Skeletal muscle cell (primary cell): ENCODE measurements at regions not wholly inside any gene's neighbourhood (a gene's known extent, or its start where the extent isn't known, plus 50 kb on each side); places are given as distances from the start of the nearest gene placed in this dataset.
"Not testable (repeated sequence)": the region's sequence is repeated elsewhere in the genome, so short reads cannot be mapped to it uniquely, and the experiment has no call there.

Experiments used
- DNase-seq: peaks from one replicate; pipeline ENCODE4 v3.0.0-alpha.2; 2010; ENCODE audit warnings: low read depth
- H3K4me3 ChIP-seq: 2 replicates; pipeline ENCODE4 v1.5.1; 2011; ENCODE audit warnings: low read depth, mild to moderate bottlenecking, control low read depth, low read length, moderate library complexity

DNA sequence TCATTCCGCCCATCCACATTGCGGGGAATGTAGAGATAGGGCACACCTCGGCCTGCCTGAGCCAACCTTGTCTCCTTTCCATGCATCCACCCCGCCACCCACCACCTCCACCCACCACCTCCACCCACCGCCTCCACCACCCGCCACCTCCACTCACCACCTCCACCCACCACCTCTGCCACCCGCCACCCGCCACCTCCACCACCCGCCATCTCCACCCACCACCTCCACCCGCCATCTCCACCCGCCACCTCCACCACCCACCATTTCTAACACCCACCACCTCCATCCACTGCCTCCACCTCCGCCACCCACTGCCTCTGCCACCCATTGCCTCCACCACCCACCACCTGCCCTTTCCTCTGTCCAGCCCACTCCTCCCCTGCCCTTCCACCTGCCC lies 78.4 kb downstream of the IGLL1 start:
- DNase-seq, result no peak

GRCh38 chr22:23501261-23501619 lies 78.8 kb downstream of the IGLL1 start:
- no peak for DNase-seq
- no peak overlapping the region for H3K4me3 ChIP-seq

More for the DNA sequence above, 78.4 kb downstream of the IGLL1 start:
- H3K4me3 ChIP-seq, result no peak overlapping the region

DNA sequence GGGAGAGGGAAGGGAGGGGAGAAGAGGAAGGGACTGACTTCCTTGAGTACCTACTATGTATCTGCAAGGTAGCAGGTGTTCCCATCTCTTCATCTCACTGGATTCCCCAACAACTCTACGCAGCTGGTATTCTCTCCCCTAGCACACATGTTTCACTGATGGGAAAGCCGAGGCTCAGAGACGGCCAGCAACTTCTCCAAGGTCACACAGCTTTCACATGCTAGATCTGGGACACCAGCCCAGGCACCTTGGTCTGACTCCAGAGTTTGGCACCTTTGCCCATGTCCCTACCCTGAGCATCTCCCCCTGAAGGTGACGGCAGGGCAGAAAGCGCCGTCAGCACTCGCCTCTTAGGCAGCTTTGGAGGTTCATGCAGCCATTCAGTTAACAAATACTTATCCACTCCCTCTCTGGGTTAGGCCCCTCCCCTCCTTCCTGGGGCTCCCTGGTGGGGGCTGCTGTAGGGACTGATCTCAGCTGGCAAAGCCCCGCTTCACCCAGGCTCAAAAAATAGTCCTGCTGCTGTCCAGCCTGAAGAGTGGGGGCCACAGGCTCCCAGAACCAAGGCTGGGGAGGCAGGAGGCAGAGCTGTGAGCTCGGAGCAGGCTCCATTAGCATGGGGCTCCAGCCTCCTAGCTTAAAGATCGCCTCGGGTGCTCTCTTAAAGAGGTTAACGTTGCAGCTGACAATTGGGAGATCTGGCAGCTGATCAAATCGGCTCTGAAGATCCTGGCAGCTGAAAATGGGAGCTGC lies 79.4 kb downstream of the IGLL1 start:
- no peak overlapping the region for H3K4me3 ChIP-seq
- no peak for DNase-seq

- no peak for DNase-seq
- H3K4me3 ChIP-seq, result no peak overlapping the region
Observed at GRCh38 chr22:23499845-23500500, 80.1 kb downstream of the IGLL1 start.

GRCh38 chr22:23498811-23499798 lies 81.0 kb downstream of the IGLL1 start:
- DNase-seq, result no peak
- H3K4me3 ChIP-seq, result no peak overlapping the region

- DNase-seq, H3K4me3 ChIP-seq: not testable (repeated sequence)
Observed at GRCh38 chr22:23497889-23498288, 82.2 kb downstream of the IGLL1 start.

DNA sequence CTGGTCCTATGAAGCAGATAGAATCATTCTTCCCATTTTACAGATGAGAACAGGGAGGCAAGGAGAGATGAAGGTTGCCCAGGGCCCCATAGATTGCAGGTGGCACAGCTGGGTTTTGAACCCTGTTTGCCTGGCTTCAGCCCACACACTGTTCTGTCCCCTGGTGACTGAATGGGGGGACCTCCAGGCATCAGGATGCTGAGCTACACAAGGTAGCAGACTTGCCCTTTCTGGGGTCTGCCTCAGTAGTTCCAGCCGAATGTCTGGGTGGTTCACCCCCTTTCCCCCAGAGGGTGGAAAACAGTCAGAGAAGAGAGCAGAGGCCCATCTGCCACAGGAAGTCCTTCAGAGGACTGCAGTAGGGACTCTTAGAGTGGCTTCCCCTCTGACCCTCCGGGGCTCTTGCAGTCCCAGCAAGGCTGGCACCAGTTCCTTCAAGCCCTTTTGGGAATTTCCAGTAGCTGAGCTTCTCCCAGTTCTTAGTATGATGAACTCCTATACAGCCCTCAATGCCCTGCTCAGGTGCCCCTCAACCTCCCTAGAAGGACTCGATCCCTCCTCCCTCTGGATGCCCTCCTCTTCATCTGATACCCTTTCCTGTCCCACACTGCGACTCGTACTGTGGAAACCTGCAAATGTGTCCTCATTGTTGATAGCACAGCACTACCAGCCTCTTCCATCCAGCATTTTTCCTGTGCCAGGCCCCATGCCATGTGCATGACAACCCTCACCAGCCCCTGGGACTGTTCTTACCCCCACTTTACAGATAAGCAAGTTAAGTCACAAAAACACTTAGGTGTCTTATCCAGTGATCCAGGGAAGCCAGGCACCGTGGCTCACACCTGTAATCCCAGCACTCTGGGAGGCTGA lies 82.8 kb downstream of the IGLL1 start:
- no peak for DNase-seq
- H3K4me3 ChIP-seq, result no peak overlapping the region

DNA sequence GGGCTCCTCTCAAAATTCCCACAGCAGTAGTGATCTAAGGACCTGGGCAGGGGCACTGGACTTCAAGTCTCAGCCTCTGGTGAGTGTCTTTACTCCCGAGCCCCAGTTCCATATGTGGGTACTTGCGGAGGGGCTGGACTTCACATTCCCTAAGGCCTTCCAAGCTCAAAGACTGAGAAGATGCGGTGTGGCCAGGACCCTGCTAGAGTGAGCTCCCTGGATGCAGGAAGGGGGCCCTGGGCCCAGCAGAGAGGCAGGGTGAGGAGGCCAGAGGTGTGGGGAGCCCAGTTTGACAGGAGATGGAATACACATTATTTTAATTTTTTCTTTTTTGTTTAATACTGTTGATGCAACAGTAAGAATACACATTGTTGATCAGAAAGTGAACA lies 83.7 kb downstream of the IGLL1 start:
- DNase-seq, result no peak
- H3K4me3 ChIP-seq, result no peak overlapping the region

- no peak for DNase-seq
- no peak overlapping the region for H3K4me3 ChIP-seq
Observed at GRCh38 chr22:23495614-23496444, 84.3 kb downstream of the IGLL1 start.

DNA sequence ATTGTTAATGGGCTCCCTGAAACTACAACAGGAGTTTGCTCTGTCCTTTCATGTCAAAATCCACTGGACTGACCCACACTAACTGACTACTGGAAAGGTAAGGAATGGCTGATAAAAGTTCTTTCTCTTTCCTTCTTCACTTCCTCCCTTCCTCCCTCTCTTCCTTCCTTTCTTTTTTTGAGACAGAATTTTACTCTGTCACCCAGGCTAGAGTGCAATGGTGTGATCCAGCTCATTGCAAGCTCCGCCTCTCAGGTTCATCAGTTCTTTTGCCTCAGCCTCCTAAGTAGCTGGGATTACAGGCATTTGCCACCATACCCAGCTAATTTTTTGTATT lies 85.2 kb downstream of the IGLL1 start:
- H3K4me3 ChIP-seq, result no peak overlapping the region
- DNase-seq, result no peak

DNA sequence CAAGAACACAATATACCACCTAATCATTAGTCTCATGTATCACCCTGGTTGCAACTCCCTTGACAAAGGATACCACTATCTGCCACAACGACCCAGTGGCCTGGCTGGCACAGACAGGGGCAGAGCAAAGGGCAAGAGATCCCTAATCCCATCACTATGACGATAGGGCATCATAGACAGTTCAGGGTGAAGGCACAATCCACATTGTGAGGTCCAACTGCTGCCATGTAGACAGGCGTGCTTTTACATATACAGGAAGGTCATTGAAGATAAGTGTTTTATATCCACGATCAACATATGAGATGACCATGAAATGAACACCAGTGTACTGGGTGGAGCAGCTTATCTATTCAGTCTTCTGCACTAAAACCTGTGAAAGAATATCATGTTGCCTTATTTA lies 94.6 kb downstream of the IGLL1 start:
- DNase-seq, result no peak
- H3K4me3 ChIP-seq, result no peak overlapping the region

DNA sequence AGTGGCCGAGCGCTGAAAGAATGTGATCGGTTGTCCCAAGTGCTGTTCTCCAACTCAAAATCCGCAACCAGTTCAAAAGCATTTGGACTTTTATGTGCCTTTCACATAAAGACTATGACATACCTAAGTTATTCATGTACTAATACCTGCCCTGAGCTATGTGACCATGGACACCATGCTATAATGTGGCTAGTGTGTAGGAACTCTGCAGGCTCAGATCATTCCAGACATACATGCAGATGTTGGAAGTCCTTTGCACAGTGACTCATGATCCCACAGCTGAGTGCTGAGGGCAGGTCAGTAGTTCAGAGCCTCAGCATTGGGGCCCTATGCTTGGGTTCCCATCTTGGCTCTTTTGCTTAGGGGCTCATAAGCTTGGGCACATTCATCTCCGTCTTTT lies 95.4 kb downstream of the IGLL1 start:
- H3K4me3 ChIP-seq, result no peak overlapping the region
- no peak for DNase-seq

GRCh38 chr22:23481369-23481768 lies 98.7 kb downstream of the IGLL1 start:
- H3K4me3 ChIP-seq, result no peak overlapping the region
- no peak for DNase-seq

DNA sequence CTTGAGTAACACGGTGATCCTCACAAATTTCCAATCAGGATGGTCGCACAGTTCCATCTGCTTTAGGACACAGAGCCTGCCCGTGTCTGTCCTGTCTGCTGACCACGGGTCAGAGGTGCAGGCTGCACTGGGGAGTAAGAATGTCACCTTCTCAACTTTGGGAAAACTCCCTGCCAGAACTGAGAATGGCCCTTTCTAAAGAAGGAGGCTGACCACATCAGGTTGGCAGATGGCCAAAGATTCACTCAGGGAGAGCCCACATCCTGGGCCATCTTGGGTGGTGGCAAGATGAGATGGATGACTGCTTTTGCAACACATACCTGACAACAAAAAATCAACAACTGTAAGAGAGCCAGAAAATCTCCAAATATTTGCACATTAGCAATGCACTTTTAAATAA lies 101.9 kb downstream of the IGLL1 start:
- H3K4me3 ChIP-seq, result no peak overlapping the region
- no peak for DNase-seq

- DNase-seq, H3K4me3 ChIP-seq: not testable (repeated sequence)
Observed at GRCh38 chr22:23474531-23474930, 105.6 kb downstream of the IGLL1 start.

DNA sequence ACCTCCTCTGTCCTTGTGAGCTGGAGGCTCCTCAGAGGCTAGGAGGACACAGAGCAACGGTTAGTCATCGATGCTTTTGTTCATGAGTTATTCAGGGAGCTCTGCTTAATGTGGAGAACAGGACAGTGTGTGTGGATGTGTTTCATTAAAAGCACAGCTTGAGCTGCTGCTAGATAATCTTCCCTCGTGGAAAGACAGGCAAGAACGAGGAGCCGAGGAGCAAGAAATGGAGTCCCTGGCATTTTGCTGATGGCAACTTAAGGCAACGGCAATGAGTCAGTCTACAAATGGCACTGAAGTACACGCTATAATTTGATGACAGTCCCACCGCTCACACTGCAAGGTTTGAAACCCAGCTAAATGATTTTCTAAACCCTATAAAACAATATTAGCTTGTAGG lies 106.2 kb downstream of the IGLL1 start:
- H3K4me3 ChIP-seq, result no peak overlapping the region
- no peak for DNase-seq

GRCh38 chr22:23472376-23472775 lies 107.7 kb downstream of the IGLL1 start:
- not testable (repeated sequence) for H3K4me3 ChIP-seq, DNase-seq

DNA sequence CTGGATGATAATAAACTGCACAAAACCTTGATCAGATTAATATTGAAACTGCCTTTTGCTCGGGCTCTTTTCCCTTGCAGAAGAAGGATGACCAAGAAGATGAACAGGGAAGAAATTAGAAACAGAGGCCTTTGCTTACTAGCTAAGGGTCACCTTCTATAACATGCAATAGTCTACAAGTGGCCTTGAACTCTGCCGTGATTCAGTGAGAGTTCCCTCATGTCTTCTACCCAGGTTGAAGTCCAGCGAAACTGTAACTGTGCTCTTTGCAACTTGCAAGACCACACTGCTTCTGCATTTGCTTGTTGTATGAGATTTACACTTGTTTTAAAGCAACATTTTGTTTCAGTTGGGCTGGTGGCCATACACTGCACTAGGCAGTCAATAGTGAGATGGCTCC lies 108.4 kb downstream of the IGLL1 start:
- no peak overlapping the region for H3K4me3 ChIP-seq
- no peak for DNase-seq
